Urinary bladder (tissue), 3 donors: ENCODE measurements at regions not wholly inside any gene's neighbourhood (a gene's known extent, or its start where the extent isn't known, plus 50 kb on each side); places are given as distances from the start of the nearest gene placed in this dataset.

ENCODE experiments used
- DNase-seq: peaks from one replicate; pipeline ENCODE4 v3.0.0-alpha.2; 2015; ENCODE audit errors: extremely low spot score
- H3K27ac ChIP-seq: one replicate; pipeline ENCODE4 v1.5.1; 2013; ENCODE audit warnings: low read depth, mild to moderate bottlenecking, moderate library complexity
- H3K36me3 ChIP-seq: one replicate; pipeline ENCODE4 v1.6.1; 2013; ENCODE audit warnings: mild to moderate bottlenecking, moderate library complexity; ENCODE audit not compliant: insufficient read depth
- H3K4me1 ChIP-seq: one replicate; pipeline ENCODE4 v1.6.1; 2013; ENCODE audit warnings: mild to moderate bottlenecking, moderate library complexity; ENCODE audit not compliant: insufficient read depth
- H3K4me3 ChIP-seq: one replicate; pipeline ENCODE4 v1.5.1; 2013; ENCODE audit warnings: low read depth, low read length
- whole genome bisulfite sequencing: extraction: QIAGEN DNeasy Blood & Tissue Kit; methylation state at CpG from one replicate; pipeline ENCODE4 v1.1.7; 2013; 5-methylcytosine and 5-hydroxymethylcytosine counted together
- donor health status: healthy with polysubstance abuse.
- donor health status: healthy.

GRCh38 chr2:81158505-81158904 lies 854.0 kb upstream of the LRRTM1 start:
- Histone ChIP-seq H3K36me3 (no peaks in the 10 kb centered on the region), H3K27ac (no peak overlapping the region), H3K4me3 (no peak overlapping the region), H3K4me1 (no peaks in the 10 kb centered on the region)
- 63% methylated on average over 5 of the region's 5 CpGs for WGBS
- no peak for DNase-seq

GRCh38 chr2:81148323-81148722 lies 843.8 kb upstream of the LRRTM1 start:
- no peak overlapping the region for H3K4me3 ChIP-seq
- 82% methylated on average over 4 of the region's 4 CpGs for WGBS
- no peak overlapping the region for H3K27ac ChIP-seq
- H3K4me1 ChIP-seq, result no peaks in the 10 kb centered on the region
- no peak for DNase-seq
- no peaks in the 10 kb centered on the region for H3K36me3 ChIP-seq

- Histone ChIP-seq H3K4me3 (no peak overlapping the region), H3K36me3 (no peaks in the 10 kb centered on the region), H3K4me1 (no peaks in the 10 kb centered on the region), H3K27ac (no peak overlapping the region)
- no peak for DNase-seq
These were observed 831.7 kb upstream of the LRRTM1 start for GRCh38 chr2:81136296-81136695.

GRCh38 chr2:81097361-81097760 lies 792.8 kb upstream of the LRRTM1 start:
- Histone ChIP-seq H3K4me3 (no peak overlapping the region), H3K27ac (no peak overlapping the region), H3K36me3 (no peaks in the 10 kb centered on the region), H3K4me1 (no peaks in the 10 kb centered on the region)
- DNase-seq, result no peak
- 84% methylated on average over 1 of the region's 1 CpG for WGBS

GRCh38 chr2:81093031-81093430 lies 788.5 kb upstream of the LRRTM1 start:
- Histone ChIP-seq H3K4me1 (no peaks in the 10 kb centered on the region), H3K36me3 (no peaks in the 10 kb centered on the region), H3K27ac (no peak overlapping the region), H3K4me3 (no peak overlapping the region)
- DNase-seq, result no peak

- 75% methylated on average over 3 of the region's 3 CpGs for WGBS
- no peak for DNase-seq
- Histone ChIP-seq H3K4me3 (no peak overlapping the region), H3K4me1 (no peaks in the 10 kb centered on the region), H3K27ac (no peak overlapping the region), H3K36me3 (no peaks in the 10 kb centered on the region)
These were observed 783.1 kb upstream of the LRRTM1 start for GRCh38 chr2:81087646-81088045.

- 12% methylated on average over 1 of the region's 1 CpG for WGBS
- Histone ChIP-seq H3K27ac (no peak overlapping the region), H3K4me1 (no peaks in the 10 kb centered on the region), H3K4me3 (no peak overlapping the region), H3K36me3 (no peaks in the 10 kb centered on the region)
- no peak for DNase-seq
These were observed 779.5 kb upstream of the LRRTM1 start for GRCh38 chr2:81084101-81084500.

- no peak for DNase-seq
- Histone ChIP-seq H3K4me1 (no peaks in the 10 kb centered on the region), H3K36me3 (no peaks in the 10 kb centered on the region), H3K27ac (no peak overlapping the region), H3K4me3 (no peak overlapping the region)
- 77% methylated on average over 2 of the region's 2 CpGs for WGBS
These were observed 774.1 kb upstream of the LRRTM1 start for GRCh38 chr2:81078631-81079030.

- H3K36me3 ChIP-seq, result no peaks in the 10 kb centered on the region
- H3K4me1 ChIP-seq, result no peaks in the 10 kb centered on the region
- H3K27ac ChIP-seq, result no peak overlapping the region
- no peak overlapping the region for H3K4me3 ChIP-seq
- 66% methylated on average over 4 of the region's 4 CpGs for WGBS
- DNase-seq, result no peak
These were observed 773.5 kb upstream of the LRRTM1 start for GRCh38 chr2:81078102-81078501.

GRCh38 chr2:81077396-81077795 lies 772.8 kb upstream of the LRRTM1 start:
- 67% methylated on average over 5 of the region's 5 CpGs for WGBS

GRCh38 chr2:81073412-81073811 lies 768.9 kb upstream of the LRRTM1 start:
- WGBS, result 80% methylated on average over 1 of the region's 1 CpG
- no peak for DNase-seq
- H3K36me3 ChIP-seq, result no peaks in the 10 kb centered on the region
- no peak overlapping the region for H3K27ac ChIP-seq
- H3K4me1 ChIP-seq, result no peaks in the 10 kb centered on the region
- no peak overlapping the region for H3K4me3 ChIP-seq

More at GRCh38 chr2:81077396-81077795, 772.8 kb upstream of the LRRTM1 start:
- DNase-seq, result no peak
- Histone ChIP-seq H3K4me1 (no peaks in the 10 kb centered on the region), H3K36me3 (no peaks in the 10 kb centered on the region), H3K27ac (no peak overlapping the region), H3K4me3 (no peak overlapping the region)

GRCh38 chr2:81068144-81068543 lies 763.6 kb upstream of the LRRTM1 start:
- DNase-seq, result no peak

GRCh38 chr2:81061016-81061415 lies 756.5 kb upstream of the LRRTM1 start:
- no peak overlapping the region for H3K27ac ChIP-seq
- WGBS, result 9% methylated on average over 2 of the region's 2 CpGs
- H3K36me3 ChIP-seq, result no peaks in the 10 kb centered on the region
- H3K4me1 ChIP-seq, result no peaks in the 10 kb centered on the region
- DNase-seq, result no peak
- H3K4me3 ChIP-seq, result no peak overlapping the region

More at GRCh38 chr2:81068144-81068543, 763.6 kb upstream of the LRRTM1 start:
- no peaks in the 10 kb centered on the region for H3K4me1 ChIP-seq
- H3K36me3 ChIP-seq, result no peaks in the 10 kb centered on the region
- 68% methylated on average over 1 of the region's 1 CpG for WGBS
- H3K27ac ChIP-seq, result no peak overlapping the region
- H3K4me3 ChIP-seq, result no peak overlapping the region

- WGBS, result 48% methylated on average over 4 of the region's 4 CpGs
- H3K36me3 ChIP-seq, result no peaks in the 10 kb centered on the region
These were observed 746.1 kb upstream of the LRRTM1 start for GRCh38 chr2:81050580-81051095.

GRCh38 chr2:81043681-81044080 lies 739.1 kb upstream of the LRRTM1 start:
- Histone ChIP-seq H3K27ac (no peak overlapping the region), H3K4me1 (no peaks in the 10 kb centered on the region), H3K36me3 (no peaks in the 10 kb centered on the region), H3K4me3 (no peak overlapping the region)
- DNase-seq, result no peak
- WGBS, result 27% methylated on average over 1 of the region's 1 CpG

More at GRCh38 chr2:81050580-81051095, 746.1 kb upstream of the LRRTM1 start:
- DNase-seq, result no peak
- Histone ChIP-seq H3K4me1 (no peaks in the 10 kb centered on the region), H3K4me3 (no peak overlapping the region), H3K27ac (no peak overlapping the region)
